ENCODE measurements at regions not wholly inside any gene's neighbourhood (a gene's known extent, or its start where the extent isn't known, plus 50 kb on each side); places are given as distances from the start of the nearest gene placed in this dataset.

GRCh38 chr10:84608126-84608525, 279.7 kb downstream of the CCSER2 start:
- H3K4me1 ChIP-seq (ENCODE audit: insufficient read depth, low read length) = peaks cover 3% of the 10 kb centered on the region; the same call in 1 of the 2 replicates
- H2BK20ac ChIP-seq (ENCODE audit: low read depth, low read length, poor library complexity, severe bottlenecking) = no peak overlapping the region
- H3T11ph ChIP-seq (ENCODE audit: low read length) = no peak overlapping the region
- H3K4me2 ChIP-seq (ENCODE audit: insufficient read depth, insufficient read length, low read length) = no peak overlapping the region
- H3K56ac ChIP-seq (ENCODE audit: insufficient read length, low read depth, low read length) = no peak overlapping the region
- TF ChIP-seq, protein P1, sequence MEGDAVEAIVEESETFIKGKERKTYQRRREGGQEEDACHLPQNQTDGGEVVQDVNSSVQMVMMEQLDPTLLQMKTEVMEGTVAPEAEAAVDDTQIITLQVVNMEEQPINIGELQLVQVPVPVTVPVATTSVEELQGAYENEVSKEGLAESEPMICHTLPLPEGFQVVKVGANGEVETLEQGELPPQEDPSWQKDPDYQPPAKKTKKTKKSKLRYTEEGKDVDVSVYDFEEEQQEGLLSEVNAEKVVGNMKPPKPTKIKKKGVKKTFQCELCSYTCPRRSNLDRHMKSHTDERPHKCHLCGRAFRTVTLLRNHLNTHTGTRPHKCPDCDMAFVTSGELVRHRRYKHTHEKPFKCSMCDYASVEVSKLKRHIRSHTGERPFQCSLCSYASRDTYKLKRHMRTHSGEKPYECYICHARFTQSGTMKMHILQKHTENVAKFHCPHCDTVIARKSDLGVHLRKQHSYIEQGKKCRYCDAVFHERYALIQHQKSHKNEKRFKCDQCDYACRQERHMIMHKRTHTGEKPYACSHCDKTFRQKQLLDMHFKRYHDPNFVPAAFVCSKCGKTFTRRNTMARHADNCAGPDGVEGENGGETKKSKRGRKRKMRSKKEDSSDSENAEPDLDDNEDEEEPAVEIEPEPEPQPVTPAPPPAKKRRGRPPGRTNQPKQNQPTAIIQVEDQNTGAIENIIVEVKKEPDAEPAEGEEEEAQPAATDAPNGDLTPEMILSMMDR (conservative IDR thresholded peaks at IDR 0.05) = no peak
- H2AFZ ChIP-seq (ENCODE audit: low read length) = no peak overlapping the region
- WGBS (ENCODE audit: extremely low coverage, insufficient read length, low lambda C conversion rate) = no CpG with 5 or more reads among the region's 4 CpGs
- no peak overlapping the region for H3K14ac ChIP-seq (ENCODE audit: insufficient read depth, low read length)
- H3K4me3 Mint-ChIP-seq = no peak overlapping the region
- no peak overlapping the region for H3K4ac ChIP-seq (ENCODE audit: low read depth, low read length)
- no peaks in the 10 kb centered on the region for H4K20me1 ChIP-seq (ENCODE audit: control insufficient read depth, insufficient read depth, insufficient read length)
- no peak overlapping the region for H2BK12ac ChIP-seq (ENCODE audit: insufficient read length, low read depth, low read length)
- no peaks in the 10 kb centered on the region for H3K23me2 ChIP-seq (ENCODE audit: insufficient read length, low read depth, low read length, poor library complexity, severe bottlenecking)
- no peaks in the 10 kb centered on the region for H3K79me2 ChIP-seq (ENCODE audit: insufficient read depth, low read length)
- no peak overlapping the region for H2BK5ac ChIP-seq (ENCODE audit: insufficient read length, low read length)
- no peak overlapping the region for H4K8ac ChIP-seq (replicated peaks; ENCODE audit: insufficient read length, low read depth, low read length)
- no peak overlapping the region for H3K9ac ChIP-seq (ENCODE audit: extremely low read depth, insufficient read length, low read length)
- no peaks in the 10 kb centered on the region for H3K9me3 Mint-ChIP-seq
- no peak overlapping the region for H4K91ac ChIP-seq (ENCODE audit: insufficient read length, low read depth, low read length)
- peaks cover 5% of the 10 kb centered on the region; the same call in 1 of the 2 replicates for H3K27me3 ChIP-seq (ENCODE audit: insufficient read depth, low read length)
- H2BK120ac ChIP-seq (ENCODE audit: low read depth, low read length, poor library complexity, severe bottlenecking) = no peak overlapping the region
- no peak overlapping the region for H3K23ac ChIP-seq (ENCODE audit: insufficient read length, low read depth, low read length)
- H3K27ac ChIP-seq (ENCODE audit: insufficient read length, low read depth, low read length) = no peak overlapping the region
- H4K5ac ChIP-seq (ENCODE audit: insufficient read length, low read depth, low read length) = no peak overlapping the region
- H2BK15ac ChIP-seq (ENCODE audit: low read depth, low read length) = no peak overlapping the region
- no peak for DNase-seq
- H2AK5ac ChIP-seq (ENCODE audit: insufficient read length, low read length) = no peak overlapping the region
- H3K27me3 Mint-ChIP-seq (ENCODE audit: low read depth) = peaks cover 5% of the 10 kb centered on the region
- peaks cover 40 to 46% of the 10 kb centered on the region in 2 experiments for H3K4me1 Mint-ChIP-seq
- no peak overlapping the region for H3K18ac ChIP-seq (ENCODE audit: insufficient read length, low read depth, low read length)
- H3K36me3 Mint-ChIP-seq (ENCODE audit: insufficient read depth in 1 of 3, low read depth in 3 of 3) = no peaks in the 10 kb centered on the region
- no peaks in the 10 kb centered on the region for H3K79me1 ChIP-seq (ENCODE audit: insufficient read depth, low read depth, low read length, poor library complexity, severe bottlenecking)
- H3K9me3 ChIP-seq (ENCODE audit: control insufficient read depth, low read depth, low read length) = no peaks in the 10 kb centered on the region
- no peak overlapping the region for H3K27ac Mint-ChIP-seq

Measured in H9 (cell line).